Skeletal muscle cell (primary cell): ENCODE measurements at regions not wholly inside any gene's neighbourhood (a gene's known extent, or its start where the extent isn't known, plus 50 kb on each side); places are given as distances from the start of the nearest gene placed in this dataset.
"Not testable (repeated sequence)": the region's sequence is repeated elsewhere in the genome, so short reads cannot be mapped to it uniquely, and the experiment has no call there.

ENCODE experiments used
- DNase-seq: peaks from one replicate; pipeline ENCODE4 v3.0.0-alpha.2; 2010; ENCODE audit warnings: low read depth
- H3K4me3 ChIP-seq: 2 replicates; pipeline ENCODE4 v1.5.1; 2011; ENCODE audit warnings: low read depth, mild to moderate bottlenecking, control low read depth, low read length, moderate library complexity

DNA sequence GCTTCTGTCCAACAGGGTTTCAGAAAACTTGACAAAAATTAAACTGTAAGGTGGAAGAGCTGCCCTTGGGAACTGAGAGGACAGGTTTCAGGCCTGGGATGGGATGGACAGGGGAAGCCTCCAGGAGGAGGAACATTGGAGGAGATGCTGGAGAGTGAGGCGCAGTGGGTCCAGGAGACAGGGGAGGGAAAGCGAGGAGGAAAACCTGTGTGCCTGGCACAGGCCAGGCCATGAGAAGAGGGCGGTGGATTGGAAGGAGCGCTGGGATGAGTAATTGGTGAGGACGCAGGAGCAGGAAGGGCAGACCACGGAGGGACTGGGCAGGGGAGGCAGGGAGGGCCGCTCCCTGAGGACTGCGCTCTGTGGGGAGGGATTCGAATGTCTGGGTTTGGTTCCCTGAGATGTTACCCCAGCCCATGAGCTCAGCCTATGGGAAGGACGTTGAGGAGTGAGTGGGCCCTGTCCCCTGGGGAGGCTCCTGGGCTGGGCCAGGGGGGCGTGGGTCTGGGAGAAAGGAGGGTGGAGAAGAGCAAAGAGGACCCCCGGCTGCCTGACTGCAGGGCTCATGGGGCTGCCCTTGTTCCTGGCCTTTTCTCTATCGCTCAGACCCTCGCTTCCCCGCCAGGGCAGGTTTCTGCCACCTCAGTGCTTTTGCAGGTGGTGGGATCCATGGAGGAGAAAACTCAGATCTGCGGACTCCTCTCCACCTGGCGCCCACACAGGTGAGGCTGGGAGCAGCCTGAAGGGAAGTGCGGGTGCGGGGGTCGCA lies 249.1 kb upstream of the NPAP1 start:
- DNase-seq, H3K4me3 ChIP-seq: not testable (repeated sequence)

DNA sequence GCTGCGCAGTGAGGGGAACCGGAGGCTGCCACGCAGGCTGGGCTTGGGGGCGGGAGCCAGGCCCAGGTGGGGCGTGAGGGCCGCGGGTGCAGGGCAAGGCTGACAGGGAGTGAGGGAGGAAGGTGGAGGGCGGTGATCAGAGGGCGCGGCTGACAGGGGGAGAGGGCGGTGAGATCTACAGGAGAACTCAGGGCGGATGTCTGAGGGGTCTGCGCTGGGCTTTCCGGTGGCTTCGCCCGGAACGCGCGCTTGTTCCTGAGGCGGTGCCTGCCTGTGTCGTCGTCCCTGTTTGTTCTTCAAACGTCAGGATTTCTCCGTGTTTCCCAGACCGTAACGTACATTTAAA lies 248.5 kb upstream of the NPAP1 start:
- DNase-seq, H3K4me3 ChIP-seq: not testable (repeated sequence)

DNA sequence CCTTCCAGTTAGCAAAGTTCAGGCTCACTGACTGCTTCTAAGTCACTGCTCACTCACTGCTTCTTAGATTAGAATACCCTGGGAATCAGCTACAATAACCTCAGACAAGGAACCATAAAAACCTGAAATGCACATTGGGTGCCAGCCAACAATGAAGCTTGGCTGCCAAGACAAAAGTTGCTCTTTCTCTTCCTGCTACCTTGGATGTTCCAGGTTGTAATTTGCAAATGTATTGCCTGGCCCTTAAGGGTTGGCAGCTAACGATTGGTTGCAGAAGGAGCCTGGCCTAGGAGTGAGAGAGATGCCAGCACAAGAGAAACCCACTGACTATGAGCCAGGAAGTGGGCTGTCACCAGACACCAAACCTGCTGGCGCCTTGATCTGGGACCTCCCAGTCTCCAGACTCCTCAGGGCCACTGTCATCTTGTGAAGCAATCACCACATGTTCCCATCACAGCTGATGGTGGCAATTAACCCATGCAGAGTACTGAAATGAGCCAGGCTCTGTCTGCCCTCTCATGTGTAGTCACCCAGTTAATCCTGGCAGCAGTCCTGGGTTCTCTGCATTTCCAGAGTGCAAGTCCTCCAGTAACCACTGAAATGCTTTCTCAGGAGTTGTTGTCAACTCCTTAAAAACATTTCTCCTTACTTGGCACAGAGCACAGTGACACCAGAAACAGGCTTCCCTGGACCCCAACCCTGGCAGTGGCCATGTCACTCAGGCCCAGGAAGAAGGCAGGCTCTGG lies 240.3 kb upstream of the NPAP1 start:
- not testable (repeated sequence) for H3K4me3 ChIP-seq

DNA sequence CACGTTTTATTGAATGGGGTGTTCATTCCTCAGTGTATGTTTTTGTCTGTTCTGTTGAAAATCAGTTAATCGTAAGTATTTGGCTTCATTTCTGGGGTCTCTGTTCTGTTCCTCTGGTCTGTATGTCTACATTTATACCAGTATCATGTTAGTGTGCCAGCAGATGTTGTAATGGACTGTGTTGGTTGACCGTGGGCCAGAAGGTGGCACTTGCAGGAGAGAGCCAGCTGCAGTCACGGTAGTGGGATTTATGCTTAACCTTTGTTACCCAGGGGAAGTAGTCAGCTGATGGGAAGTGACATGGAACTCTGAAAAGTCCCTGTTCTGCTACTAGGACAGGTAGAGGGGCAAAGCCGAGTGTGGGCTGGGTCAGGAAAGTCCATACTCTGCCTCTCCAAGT lies 238.3 kb upstream of the NPAP1 start:
- not testable (repeated sequence) for H3K4me3 ChIP-seq

More for the DNA sequence above, 240.3 kb upstream of the NPAP1 start:
- not testable (repeated sequence) for DNase-seq

DNA sequence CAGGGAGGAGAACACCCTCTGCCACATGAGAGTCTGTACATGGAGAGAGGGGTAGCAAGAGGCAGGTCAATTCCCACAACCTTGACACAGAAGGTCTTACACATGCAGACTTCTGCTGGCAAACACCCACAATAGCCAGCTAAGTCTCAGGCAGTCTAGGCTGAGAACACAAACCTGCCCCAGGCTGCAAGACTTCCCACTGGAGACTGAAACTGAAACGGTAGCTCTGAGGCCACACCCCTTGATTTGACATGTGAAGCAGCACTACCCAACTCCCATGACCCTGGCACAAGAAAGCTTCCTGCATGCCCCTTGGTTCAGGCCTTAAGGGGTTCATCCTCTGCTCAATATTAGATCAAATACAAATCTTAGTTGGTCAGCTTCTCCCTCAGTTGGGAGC lies 237.8 kb upstream of the NPAP1 start:
- not testable (repeated sequence) for H3K4me3 ChIP-seq, DNase-seq

More for the DNA sequence above, 238.3 kb upstream of the NPAP1 start:
- not testable (repeated sequence) for DNase-seq

DNA sequence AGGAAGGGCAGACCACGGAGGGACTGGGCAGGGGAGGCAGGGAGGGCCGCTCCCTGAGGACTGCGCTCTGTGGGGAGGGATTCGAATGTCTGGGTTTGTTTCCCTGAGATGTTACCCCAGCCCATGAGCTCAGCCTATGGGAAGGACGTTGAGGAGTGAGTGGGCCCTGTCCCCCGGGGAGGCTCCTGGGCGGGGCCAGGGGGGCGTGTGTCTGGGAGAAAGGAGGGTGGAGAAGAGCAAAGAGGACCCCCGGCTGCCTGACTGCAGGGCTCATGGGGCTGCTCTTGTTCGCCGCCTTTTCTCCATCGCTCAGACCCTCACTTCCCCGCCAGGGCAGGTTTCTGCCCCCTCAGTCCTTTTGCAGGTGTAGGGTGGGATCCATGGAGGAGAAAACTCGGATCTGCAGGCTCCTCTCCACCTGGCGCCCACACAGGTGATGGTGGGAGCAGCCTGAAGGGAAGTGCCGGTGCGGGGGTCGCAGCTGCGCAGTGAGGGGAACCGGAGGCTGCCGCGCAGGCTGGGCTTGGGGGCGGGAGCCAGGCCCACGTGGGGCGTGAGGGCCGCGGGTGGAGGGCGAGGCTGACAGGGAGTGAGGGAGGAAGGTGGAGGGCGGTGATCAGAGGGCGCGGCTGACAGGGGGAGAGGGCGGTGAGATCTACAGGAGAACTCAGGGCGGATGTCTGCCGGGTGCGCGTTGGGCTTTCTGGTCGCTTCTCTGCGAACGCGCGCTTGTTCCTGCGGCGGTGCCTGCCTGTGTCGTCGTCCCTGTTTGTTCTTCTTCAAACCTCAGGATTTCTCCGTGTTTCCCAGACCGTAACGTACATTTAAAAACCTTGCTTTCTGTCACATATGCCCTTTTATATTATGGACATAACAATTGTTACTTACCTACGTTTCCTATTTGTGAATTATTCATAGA lies 198.2 kb upstream of the NPAP1 start:
- not testable (repeated sequence) for H3K4me3 ChIP-seq

DNA sequence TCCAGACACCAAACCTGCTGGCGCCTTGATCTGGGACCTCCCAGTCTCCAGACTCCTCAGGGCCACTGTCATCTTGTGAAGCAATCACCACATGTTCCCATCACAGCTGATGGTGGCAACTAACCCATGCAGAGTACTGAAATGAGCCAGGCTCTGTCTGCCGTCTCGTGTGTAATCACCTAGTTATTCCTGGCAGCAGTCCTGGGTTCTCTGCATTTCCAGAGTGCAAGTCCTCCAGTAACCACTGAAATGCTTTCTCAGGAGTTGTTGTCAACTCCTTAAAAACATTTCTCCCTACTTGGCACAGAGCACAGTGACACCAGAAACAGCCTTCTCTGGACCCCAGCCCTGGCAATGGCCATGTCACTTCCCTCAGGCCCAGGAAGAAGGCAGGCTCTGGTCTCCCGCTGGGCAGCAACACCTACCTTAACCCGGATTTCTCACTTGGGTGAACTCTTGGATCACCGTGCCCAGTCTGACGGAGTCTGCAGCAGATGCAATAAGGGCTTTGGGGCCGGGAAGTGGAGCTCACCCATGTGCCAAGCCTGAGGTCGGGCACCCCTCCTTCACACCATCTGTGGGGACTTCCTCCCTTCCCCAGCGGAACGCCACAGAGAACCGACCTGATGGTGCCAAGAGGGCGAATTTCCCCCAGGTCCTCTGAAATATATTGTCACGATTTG lies 189.5 kb upstream of the NPAP1 start:
- DNase-seq, H3K4me3 ChIP-seq: not testable (repeated sequence)

More for the DNA sequence above, 198.2 kb upstream of the NPAP1 start:
- not testable (repeated sequence) for DNase-seq

DNA sequence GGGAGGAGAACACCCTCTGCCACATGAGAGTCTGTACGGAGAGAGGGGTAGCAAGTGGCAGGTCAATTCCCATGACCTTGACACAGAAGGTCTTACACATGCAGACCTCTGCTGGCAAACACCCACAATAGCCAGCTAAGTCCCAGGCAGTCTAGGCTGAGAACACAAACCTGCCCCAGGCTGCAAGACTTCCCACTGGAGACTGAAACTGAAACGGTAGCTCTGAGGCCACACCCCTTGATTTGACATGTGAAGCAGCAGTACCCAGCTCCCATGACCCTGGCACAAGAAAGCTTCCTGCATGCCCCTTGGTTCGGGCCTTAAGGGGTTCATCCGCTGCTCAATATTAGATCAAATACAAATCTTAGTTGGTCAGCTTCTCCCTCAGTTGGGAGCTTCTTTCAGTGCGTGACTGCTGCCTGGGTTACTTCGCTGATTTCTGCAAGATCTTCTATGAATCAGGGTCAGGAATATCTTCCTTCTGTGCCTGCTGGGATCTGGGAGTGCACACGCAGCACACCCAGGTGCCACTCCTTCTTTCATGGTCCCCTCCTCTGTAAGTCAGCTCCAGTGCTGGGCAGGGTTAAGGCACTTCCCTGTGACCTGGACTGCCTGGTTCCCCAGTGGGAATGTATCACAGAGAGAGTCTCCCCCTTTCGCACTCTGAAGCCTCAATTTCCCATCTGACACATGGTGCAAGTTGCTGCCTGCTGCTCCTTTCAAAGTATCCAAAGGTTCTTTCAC lies 187.2 kb upstream of the NPAP1 start:
- DNase-seq, H3K4me3 ChIP-seq: not testable (repeated sequence)

DNA sequence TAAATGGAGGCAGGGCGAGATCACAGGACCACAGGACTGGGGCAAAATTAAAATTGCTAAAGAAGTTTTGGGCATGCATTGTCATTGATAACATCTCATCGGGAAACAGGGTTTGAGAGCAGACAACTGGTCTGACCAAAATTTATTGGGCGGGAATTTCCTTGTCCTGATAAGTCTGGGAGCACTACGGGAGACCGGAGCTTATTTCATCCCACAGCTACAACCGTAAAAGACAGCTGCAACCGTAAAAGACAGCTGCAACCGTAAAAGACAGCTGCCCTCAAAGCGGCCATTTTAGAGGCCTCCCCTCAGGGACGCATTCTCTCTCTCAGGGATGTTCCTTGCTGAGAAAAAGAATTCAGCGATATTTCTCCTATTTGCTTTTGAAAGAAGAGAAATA lies 170.4 kb upstream of the NPAP1 start:
- not testable (repeated sequence) for H3K4me3 ChIP-seq, DNase-seq

DNA sequence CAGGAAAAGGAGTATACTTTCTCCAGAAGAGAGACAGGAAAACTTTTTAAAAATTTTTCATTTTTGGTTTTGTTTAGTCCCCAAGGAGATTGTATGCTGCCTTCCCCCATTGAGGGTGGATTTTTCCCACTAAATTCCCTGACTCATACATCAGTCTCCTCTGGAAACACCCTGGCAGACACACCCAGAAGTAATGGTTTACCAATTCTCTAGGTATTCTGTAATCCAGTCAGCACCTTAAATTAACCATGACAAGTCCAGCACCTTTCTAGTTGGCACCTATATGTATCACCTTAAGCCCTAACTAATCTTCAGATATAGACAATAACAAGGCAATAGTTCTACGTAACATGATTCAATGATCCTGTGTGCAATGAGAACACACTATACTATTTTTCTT lies 165.9 kb upstream of the NPAP1 start:
- DNase-seq, H3K4me3 ChIP-seq: not testable (repeated sequence)

DNA sequence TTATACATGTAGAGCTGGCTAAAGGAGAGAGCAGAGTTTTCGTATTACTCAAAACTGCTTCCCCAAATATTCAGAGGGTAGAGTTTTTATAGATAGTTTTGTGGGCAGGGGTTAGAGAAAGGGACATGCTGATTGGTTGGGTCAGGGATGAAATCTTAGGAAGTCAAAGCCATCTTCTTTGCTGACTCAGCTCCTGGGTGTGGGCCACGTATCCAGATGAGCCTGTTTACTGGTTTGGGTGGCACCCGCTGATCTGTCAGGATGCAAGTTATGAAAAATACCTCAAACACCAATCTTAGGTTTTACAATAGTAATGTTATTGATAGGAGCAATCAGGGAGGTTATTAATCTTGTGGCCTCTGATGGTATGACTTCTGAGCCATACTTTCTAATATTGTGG lies 164.0 kb upstream of the NPAP1 start:
- not testable (repeated sequence) for DNase-seq, H3K4me3 ChIP-seq

DNA sequence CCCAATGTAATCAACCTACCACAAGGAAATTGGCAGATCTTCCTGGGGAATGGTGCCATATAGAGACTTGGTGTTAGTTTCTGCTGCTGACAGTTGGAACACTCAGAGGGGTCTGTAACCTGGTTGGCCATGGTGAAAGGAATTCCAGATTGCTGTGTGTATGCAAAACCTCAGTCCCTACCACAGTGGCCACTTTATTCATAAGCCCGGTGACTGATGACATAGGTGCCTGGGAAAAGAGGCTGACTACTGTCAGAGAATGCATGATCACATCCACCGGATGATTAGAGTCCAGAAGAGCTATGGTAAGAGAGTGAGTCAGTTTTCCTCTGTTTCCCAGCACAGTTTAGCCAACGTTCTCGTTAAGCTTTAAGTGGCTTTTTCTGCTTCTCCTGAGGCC lies 156.8 kb upstream of the NPAP1 start:
- not testable (repeated sequence) for H3K4me3 ChIP-seq, DNase-seq

DNA sequence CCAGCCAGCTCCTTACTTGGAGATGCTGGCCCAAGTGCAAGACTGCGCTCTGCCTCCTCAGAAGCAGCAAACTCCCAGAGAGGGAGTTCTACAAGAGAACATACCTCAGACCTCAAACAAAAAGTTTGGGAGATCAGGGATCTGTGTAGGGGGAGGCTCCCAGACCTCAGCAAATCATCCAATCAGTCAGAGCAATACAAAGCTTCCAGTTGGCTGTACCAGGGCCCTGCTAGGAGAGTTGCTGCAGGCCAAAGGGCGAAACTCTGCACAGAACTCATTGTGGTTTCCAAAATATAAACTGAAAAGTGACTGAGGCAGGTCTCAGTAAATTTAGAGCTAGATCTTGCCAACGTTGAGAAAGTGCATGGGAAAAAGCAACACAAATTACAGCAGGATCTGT lies 144.3 kb upstream of the NPAP1 start:
- H3K4me3 ChIP-seq, result not testable (repeated sequence)

DNA sequence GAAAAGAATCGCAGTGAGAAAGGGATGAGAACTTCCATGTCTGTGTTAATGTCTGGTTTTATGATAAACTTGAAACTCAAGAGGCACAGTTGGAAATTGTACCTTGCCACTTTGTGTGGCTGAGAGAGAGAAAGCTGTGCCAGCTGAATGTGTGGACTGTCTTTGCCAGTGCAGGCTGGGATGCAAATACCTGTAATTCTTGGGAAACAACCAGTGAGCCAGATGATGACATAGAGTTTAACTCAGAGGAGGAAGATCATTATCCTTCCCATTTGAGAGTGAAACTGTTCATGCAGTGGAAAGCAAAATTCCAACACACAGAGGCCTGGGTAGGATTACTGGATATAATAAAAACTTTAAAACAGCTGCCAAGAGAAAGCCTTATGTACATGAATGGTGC lies 141.5 kb upstream of the NPAP1 start:
- H3K4me3 ChIP-seq, DNase-seq: not testable (repeated sequence)

More for the DNA sequence above, 144.3 kb upstream of the NPAP1 start:
- DNase-seq, result not testable (repeated sequence)

DNA sequence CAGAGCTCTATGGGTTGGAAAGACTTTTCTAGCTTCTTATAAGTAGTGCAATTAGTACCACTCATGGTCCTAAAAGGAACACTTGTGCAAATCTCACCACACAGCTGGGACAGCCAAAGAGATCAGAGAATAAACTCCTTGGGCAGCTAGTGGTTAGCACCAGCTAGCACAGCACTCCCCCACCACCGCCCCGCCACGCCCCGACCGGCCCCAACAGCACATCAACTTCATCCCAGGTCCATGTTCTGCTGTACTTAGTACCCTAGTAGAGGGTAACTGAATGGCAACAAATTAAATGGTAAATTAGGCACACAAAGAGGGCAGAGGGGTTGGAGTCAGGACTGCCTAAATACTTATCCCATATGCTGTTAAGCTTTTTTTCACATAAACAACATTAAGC lies 118.3 kb upstream of the NPAP1 start:
- H3K4me3 ChIP-seq, DNase-seq: not testable (repeated sequence)

DNA sequence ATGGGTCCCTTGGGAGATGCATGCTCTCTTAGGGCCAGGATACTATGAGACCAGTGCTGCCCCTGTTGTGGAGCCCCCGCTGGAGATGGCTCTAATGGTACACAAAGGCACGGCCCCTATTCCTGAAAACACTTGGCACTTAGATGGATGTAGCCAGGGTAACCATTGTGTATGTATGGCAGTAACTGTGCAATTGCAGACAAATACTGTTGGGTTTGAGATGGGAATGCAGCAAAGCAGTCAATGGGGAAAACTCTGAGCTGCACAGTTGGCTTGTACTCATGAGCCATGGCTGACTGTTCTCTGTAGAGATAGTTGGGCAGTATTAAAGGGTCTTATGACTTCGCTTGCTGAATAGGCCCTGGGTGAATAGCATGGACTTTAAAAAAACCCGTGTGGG lies 67.9 kb upstream of the NPAP1 start:
- H3K4me3 ChIP-seq, result no peak overlapping the region
- DNase-seq, result no peak

DNA sequence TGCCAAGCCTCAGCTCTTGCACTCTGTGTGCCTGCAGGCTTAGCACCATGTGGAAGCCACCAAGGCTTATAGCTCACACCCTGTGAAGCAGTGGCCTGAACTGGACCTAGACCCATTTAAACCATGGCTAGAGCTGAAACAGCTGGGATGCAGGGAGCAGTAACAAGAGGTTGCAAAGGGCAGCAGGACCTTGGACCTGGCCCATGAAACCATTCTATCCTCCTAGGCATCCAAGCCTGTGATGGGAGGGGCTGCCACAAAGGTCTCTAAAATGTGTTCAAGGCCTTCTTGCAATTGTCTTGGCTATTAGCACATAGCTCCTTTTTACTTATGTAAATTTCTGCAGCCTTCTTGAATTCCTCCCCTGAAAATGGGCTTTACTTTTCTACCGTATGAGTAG lies 57.9 kb upstream of the NPAP1 start:
- no peak for DNase-seq
- H3K4me3 ChIP-seq, result no peak overlapping the region

DNA sequence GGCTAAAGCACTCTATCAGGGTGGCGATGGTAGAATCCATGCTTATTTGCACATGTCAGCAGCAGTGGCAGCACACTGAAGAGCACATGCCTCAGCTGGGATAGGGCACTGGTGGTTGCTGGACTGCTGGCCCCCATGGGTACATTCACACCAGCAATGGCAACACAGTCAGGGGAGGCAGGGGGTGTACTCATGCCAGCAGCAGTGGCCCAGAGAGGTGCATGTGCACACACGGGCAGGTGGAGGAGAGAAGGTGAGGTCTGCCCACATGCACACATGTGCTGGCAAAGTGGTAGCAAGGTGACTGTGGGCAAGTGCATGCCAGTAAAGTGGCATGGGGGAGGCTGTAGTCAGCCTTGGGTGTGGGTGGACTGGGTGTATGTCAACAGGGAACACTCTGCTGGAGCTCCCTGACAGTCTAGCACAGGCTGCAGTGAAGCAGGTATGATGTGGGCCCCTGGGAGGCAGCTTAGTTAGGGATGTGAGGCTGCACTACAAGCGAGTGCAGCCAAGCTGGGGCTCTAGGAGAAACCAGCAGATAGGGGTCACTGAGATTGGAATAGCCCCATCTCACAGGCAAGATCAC lies 53.9 kb upstream of the NPAP1 start:
- DNase-seq, result no peak
- no peak overlapping the region for H3K4me3 ChIP-seq
